ENCODE measurements at regions not wholly inside any gene's neighbourhood (a gene's known extent, or its start where the extent isn't known, plus 50 kb on each side); places are given as distances from the start of the nearest gene placed in this dataset.

DNA sequence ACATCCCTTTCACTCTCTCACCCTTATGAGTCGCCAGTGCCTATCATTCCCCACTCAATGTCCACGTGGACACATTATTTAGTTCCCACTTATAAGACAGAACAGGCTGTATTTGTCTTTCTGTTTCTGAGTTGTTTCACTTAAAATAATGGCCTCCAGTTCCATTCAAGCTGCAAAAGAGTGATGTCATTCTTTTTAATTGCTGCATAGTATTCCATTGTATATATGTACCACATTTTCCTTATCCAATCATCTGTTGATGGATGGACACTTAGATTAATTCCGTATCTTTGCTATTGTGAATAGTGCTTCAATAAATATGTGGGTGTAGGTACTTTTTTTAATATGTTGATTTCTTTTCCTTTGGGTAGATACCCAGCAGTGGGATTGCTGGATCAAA is 79.1 kb downstream of the ZNF365 start:
- no peak for DNase-seq (ENCODE audit: low read depth in 2 of 2)

DNA sequence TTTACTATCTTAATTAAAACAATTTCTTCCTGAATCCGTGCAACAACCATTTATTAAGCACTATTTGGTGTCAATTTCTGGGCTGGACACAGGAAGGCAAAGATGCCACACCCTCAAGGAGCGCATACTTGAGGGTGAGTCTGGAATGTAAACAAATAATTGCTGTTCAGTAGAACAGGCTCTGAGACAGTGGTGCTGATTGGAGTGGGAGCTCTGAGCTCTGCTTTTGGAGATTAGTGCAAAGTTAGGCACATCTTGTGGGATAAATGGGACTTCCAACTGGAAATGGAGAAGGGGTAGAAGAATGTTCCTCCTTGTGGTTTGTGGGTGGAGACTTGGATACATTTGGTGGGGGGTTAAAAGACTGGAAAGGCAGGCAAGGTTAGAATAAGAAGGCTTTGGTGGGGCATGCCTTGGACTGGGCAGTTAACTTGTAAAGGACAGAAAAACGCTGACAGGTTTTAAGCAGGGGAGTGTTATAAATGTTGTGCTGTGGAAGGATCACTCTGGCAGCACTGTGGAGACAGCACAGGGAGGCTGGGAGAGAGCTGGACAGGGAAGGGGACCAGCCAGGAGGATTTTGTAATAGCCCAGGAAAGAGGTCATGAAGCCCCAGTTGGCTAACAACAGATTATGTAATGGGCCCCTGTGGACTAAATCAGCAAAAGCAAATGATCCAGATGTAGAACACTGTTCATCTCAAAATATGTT is 80.7 kb downstream of the ZNF365 start:
- DNase-seq (ENCODE audit: low read depth in 2 of 2) = no peak

DNA sequence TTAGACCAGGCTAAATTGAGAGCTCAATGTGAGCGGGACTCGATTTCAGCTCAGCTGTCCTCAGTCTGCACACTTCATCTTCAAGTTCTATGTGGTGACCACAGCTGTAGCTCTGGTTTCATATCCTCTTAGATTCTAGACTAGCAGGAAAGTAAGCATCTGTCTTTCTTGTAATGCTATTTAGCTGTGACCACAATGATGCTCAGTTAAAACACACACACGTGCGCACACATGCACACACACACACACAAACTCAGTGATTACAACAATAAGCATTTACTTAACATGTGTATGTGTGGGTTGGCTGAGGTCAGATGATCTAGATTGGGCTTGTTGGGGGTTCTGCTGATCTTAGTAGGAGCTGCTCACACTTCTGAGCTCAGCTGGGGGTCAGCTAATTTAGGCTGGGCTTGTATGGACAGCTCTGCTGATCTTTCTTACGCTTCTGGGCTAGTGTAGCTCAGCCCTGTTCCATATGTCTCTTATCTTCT is 82.5 kb downstream of the ZNF365 start:
- no peak for DNase-seq (ENCODE audit: low read depth in 2 of 2)

DNA sequence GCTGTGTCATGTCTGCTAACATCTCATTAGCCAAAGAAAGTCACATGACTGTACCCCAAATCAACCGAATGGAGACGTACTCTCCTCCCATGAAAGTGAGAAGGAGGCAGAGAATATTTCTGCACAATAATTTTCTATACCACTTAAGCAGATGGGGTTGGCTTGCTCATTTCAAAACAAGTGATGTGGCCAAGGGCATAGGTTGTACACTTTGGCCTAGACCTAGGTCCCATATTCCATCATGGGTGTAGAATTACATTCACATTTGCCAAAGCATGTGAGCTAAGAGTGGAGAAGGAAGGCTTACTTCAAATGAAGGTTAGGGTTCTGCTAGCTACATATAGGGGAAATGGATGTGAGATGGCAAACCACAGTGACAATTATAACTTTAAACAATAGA is 83.0 kb downstream of the ZNF365 start:
- no peak for DNase-seq (ENCODE audit: low read depth in 2 of 2)

DNA sequence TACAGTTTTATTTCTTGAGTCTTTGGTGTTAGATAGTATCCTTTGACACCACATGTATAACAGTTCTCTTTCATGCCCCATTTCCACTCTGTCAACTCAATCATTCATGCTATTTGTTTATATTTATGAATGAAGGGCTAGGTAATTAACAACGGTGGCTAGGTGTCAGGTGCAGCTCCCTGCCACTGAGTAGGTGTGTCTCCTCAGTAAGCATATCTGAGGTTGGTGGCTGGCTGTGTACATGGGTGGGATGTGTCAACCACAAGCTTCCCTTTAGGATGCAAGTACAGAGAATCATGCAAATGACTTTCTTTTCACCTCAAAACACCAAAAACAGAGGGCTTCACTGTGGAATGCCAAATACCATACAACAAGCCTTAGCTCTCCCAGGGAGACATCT is 83.4 kb downstream of the ZNF365 start:
- DNase-seq (ENCODE audit: low read depth in 2 of 2) = no peak

DNA sequence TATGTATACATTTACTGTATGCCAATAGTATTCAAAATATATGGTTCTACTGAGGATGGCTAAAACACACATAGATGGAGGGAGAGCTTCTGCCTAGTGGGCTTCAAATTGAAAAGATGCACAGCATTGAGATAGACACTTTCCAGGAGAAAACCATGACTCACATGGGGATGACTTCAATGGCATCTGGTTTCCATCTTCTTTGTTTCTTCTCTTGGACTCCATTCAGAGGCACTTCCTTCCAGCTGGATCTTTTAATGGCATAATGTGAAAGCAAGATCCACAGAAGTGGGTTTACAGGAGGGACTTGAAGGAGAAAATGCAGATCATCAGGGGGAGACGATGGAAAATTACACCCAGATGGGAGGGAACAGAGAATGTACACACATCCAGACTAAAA is 84.9 kb downstream of the ZNF365 start:
- DNase-seq (ENCODE audit: low read depth in 2 of 2) = no peak

DNA sequence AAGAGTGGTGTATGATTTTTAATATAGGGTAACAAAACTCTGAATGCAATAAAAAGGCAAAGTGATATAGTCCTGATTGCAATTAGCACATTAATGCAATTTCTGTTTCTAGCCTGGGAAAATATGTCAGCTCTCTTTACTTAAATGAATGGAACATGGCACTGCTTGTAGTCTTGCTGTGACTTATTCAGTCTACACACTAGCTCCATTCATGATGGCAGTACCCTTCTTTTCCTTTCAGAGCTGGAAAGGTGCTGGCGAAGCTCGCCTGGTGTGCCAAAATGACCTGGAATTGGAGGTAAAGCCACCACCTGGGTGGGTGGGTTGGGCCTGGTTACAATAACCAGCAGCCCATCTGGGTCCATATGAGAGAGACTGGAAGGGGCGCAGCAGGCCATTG is 85.3 kb downstream of the ZNF365 start:
- no peak for DNase-seq (ENCODE audit: low read depth in 2 of 2)

DNA sequence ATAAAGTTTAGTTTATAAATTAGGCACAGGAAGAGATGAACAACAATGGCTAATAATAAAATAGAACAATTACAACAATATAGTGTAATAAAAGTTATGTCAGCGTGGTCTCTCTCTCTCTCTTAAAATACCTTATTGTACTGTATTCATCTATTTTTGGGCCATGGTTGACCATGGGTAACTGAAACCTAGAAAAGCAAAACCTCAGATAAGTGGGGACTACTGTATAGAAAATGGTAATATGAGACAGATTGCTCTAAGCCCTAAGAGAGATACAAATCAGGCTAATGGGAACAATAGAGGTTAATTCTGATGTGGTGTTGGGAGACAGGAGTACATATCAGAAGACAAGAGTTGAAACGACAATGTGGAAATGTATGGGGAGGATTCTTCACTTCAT is 86.2 kb downstream of the ZNF365 start:
- no peak for DNase-seq (ENCODE audit: low read depth in 2 of 2)

DNA sequence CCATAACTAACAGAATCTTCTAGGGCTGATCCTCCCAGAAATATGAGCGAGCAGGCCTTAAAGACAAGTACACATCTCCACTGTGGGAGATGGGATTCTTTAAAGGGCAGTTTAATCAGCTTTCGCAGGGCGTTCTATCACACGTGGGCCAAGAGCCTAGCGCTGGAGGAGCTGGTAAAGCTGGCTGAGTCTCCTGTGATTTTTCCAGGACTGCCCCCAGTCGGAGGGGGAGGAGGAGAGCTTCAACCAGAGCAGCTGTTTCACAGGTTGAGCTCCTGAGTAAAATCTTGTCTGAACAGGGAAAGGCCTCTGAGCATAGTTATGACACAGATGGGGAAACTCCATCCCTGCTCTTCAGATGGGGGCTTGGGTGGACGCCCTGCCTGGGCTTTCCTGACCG is 87.0 kb downstream of the ZNF365 start:
- DNase-seq (ENCODE audit: low read depth in 2 of 2) = no peak

DNA sequence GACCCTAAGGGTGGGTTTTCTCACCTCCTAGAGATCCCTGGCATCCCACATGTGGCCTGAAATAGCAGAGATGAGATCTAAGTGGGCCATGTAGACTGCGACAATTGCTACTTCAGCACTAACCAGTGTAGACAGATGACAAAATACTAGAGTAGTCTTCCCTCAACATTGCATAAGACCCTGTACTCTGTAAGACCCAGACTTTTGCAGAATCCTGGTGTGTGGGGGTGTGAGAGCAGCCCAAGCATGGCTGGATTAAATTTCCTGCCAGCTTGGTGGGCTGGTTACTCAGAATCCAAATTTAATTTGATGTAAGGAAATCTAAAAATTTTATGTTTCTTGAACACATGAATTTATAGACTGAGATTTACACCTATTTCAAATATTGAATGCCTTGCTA is 88.3 kb downstream of the ZNF365 start:
- DNase-seq (ENCODE audit: low read depth in 2 of 2) = no peak

DNA sequence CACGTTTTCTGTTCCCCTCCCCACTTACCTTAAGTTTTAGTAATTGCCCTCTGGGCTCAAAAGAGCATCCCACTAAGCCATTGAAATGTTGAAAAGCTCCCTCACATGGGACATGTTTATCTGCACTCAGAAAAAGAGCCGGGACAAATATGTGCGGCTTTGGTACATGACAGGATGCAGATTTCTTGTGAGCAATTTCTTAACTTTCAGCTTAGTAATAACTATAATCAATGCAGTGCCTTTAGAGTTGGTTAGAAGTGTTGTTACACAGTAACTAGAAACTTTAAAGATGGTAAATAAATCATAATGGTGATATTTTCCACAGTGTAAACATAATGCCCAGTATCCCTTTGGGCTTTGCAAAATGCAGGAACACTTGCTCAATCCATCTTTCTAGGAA is 89.2 kb downstream of the ZNF365 start:
- no peak for DNase-seq (ENCODE audit: low read depth in 2 of 2)

DNA sequence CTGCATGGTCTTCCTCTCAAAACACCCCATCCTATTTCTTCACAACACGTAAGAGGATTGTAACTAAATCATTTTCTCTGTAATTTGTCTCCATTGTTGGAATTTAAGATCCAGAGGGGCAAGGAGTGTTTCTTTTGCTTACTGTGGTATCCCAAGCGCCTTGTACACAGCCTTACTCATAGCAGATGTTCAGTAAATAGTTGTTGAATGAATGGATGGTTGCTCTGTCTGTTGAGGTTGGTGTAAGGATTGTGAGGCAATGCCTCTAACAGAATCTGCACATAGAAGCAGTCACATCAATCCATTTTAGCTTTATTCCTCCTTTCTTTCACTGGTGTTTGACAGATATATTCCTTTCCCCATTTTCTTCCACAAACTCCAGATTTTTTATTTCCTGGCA is 90.1 kb downstream of the ZNF365 start:
- no peak for DNase-seq (ENCODE audit: low read depth in 2 of 2)

DNA sequence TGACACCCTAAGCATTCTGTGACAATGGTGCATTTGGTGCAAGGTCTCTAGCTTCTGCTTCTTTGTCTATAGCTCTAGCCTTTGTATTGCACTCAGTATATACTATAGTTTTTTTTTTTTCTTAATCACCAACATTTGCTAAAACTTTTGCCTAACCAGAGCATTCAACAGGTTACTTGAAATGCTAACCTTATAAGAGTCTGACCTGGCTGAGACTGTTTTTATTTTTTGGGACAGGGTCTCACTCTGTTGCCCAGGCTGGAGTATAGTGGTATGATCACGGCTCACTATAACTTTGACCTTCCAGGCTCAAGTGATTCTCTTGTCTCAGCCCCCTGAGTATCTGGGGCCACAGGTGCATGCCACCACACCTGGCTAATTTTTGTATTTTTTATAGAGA is 92.4 kb downstream of the ZNF365 start:
- DNase-seq (ENCODE audit: low read depth in 2 of 2) = no peak

DNA sequence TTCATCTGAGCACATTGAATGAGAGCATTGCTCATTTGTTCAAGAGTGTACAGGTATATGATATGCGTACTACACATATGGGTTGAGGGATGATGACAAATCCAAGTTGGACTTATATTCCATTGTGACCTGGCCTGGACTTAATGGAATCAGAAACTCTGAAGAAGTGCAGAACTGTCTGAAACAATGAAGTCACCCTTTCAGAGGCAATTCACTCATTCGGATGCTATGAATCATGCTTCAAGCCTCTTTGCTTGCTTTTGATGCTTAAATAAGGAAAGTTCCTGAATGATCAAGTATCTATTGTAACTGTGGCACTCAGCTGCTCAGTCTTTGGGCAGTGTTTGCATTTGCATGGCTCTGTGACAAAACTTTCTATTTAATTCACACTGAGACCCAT is 93.4 kb downstream of the ZNF365 start:
- no peak for DNase-seq (ENCODE audit: low read depth in 2 of 2)

DNA sequence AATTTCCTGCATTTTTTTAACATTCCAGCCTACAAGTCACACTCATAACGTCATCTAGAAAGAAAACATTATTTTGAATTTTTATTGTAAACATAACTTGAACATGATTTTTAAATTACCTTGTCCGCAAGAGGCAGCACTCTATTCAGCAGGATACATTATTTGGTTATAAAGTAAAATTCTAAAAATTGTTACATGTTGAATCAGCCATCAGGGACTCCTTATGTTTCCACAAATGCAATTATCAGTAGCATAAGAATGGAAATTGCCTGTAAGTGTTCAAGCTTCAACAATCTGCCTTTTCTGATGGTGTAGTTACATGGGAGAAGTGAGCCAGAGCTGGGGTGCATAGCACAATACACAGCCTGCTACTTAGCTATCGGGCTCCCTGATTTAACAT is 97.5 kb downstream of the ZNF365 start:
- DNase-seq (ENCODE audit: low read depth in 2 of 2) = no peak

DNA sequence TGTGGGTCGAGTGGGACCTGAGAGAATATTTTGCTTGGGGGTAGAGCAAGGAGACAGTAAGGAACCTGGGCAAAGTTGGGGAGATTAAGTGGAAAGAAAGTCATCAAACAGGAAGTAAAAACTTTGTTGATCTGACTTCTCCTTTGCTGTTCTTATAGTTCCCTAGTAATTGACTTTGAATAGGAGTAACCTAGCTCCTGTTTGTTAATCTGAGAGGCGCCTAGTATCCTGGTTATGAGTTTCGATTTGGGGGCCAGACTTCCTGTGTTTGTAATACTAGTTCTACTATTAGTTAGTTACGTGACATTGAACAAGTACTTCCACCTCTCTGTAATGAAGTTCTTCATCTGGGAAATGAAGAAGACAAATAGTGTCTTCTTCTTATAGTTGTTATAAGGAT is 99.1 kb downstream of the ZNF365 start:
- DNase-seq (ENCODE audit: low read depth in 2 of 2) = no peak

DNA sequence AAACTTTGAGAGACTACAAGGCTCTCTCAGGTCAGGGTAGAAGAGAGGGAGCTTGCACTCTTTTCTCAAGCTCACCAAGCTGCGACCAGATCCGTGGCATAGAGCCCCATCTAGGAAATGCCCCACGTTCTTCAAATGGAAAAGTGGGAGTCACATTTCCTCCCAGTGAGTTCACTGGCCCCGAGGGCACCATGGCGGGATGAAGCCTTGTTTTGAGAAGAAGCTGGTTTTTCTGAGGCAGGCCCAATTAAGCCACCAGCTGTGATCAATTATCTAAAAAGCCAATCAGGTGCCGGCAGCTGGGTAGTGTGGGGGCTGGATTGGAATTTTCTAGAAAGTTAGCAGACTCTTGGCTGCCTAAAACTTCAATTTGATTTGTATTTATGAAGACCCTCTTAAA is 101.4 kb downstream of the ZNF365 start:
- no peak for DNase-seq (ENCODE audit: low read depth in 2 of 2)

DNA sequence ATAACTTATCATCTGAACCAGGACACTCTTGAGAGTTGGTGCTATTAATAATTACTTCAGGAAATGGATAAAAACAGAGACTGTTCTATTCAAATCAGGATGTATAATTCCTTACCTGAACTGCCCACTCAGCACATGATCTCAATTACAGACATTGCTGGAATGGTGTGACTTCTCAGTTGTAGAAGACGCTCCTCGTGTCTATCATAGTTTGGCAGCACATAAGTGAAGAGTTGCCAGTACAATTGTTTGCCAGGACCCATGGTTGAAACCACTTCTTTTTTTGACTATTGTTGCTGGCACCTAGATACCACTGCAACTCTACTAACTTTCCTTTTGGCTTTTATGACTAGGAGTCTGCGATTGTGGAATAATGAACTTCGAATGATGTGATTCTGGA is 105.4 kb downstream of the ZNF365 start:
- DNase-seq (ENCODE audit: low read depth in 2 of 2) = no peak

DNA sequence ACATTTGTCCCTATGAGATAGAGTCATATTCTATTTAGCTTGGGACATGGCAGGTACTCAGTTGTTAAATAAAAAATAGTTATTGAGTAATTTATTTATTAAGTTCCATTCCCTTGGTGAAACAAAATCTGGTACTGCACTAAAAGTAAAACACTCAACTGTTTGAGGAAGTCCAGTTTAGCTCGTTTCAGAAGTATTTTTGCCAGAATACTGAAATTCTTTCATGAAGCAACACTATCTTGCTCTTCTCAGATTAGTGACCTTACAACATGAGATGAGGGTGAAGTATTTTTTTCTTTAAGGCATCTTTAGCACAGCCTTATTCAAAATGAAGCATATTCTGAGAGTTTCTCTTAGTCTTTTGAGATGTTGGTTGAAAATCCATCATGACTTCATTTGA is 106.0 kb downstream of the ZNF365 start:
- no peak for DNase-seq (ENCODE audit: low read depth in 2 of 2)

DNA sequence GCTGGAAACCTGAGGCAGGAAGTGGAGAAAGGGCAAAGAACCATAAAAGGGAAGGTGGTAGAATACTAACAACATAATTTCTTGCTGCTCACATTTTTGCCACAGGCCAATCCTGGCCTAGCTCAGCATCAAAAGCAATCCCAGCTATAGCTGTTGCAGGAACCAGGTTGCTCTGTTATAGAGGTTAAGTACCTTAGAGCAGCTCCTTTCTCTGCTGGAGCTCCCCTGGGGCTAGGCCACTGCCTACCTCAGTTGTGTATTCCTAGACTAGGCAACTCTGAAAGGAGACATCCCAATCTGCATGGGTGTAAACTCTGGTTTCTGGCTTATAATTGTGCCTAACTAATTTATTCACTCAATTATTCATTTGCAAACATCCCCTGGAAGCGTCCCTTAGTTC is 108.4 kb downstream of the ZNF365 start:
- no peak for DNase-seq (ENCODE audit: low read depth in 2 of 2)

DNA sequence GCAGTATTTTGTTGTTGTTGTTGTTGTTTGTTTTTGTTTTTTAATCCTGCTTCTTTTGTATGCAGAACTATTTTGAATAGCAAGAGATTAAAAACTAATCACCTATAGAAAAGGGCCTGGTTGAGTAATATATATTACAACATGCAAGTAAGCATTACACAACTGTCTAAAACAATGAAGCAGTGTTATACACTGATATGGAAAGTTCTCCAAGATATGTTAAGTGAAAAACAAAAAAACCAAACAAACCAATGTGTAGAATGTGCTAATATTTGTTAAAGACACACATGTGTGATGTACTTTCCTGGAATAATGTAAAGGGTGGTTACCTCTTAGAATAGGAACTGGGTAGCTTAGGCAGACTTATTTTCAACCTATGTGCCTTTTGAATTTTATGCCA is 117.4 kb downstream of the ZNF365 start:
- no peak for DNase-seq (ENCODE audit: low read depth in 2 of 2)

DNA sequence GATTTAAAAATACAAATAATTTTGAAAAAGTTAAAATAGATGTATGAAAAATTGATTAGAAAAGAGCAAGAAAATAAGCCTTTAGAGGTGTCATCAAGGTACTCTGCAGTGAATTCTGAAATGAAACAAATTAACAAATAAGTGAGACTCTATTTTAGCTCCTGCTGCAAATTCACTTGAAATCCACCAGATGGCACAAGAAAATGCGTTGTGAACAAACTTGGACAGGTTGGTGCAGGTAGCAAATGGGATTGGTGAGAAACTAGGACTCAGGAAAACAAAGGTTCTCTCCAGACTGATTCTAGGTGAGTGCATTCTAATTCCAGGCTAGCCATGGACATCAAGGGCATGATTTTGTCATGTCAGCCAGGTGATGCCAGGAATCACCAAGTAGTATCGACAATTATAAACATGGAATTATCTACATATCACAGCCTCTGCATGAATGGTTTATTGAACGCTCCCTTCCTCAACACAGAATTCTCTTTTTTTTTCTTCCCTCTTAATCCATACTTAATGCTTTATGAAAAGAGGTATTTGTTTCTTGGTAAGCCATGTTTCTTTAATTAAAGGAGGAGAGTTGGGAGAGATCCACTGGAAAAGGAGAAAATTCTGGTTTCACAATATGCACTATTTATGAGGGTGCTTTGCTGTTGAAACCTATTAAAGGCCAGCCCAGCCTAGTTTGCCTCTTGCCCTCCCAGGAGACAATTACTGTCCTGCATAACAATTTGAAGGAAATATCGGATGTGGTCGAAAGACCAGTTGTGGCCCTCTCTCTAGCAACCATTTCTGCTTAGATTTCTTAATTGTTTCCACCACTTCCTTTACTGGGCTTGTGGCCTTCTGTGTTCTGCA is 118.1 kb downstream of the ZNF365 start:
- DNase-seq (ENCODE audit: low read depth in 2 of 2) = no peak

DNA sequence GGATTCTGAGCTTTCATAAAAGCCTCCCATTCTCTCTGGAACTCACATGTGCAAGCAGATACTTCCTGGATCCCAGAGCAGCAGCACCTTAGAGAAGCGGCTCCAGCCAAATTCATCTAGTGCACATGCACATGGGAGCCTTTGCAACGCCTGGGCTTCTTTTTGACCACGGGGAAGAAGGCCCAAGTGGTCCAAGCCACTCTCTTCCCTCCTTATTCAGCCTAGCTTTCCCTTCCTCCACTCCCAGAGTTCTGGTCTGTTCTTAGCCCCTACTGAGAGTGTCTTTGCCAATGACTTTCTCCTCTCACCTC is 118.7 kb downstream of the ZNF365 start:
- no peak for DNase-seq (ENCODE audit: low read depth in 2 of 2)

DNA sequence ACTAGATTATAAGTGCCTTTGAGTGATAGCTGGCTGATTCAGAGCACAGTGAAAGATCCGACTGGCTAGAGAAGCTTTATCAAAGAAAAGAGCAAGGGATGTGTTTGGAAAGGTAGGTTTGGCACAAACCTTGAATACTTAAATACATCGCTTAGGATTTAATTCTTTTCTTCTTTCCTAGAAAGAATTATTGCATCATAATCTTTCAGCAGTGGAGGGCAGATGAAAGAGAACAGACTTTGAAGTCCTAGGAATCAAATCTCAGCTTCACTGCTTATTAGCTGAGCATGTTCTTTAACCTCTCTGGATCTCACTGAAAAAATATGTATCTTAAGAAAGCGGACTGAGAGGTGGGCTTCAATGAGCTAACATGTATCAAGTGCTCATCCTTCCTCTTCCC is 122.8 kb downstream of the ZNF365 start:
- no peak for DNase-seq (ENCODE audit: low read depth in 2 of 2)

Measured in stimulated activated CD4-positive, alpha-beta T cell treated with anti-CD3 and anti-CD28 coated beads, Interleukin-15, amount 100 ng/mL, for 48 hours (primary cell).